GM12875 (cell line): ENCODE measurements at regions not wholly inside any gene's neighbourhood (a gene's known extent, or its start where the extent isn't known, plus 50 kb on each side); places are given as distances from the start of the nearest gene placed in this dataset.

Experiments
- H3K4me3 ChIP-seq: one replicate; pipeline ENCODE4 v1.5.1; 2011; ENCODE audit warnings: low read depth, low read length, control low read depth
- CTCF ChIP-seq: IDR thresholded peaks from 2 replicates; pipeline ENCODE4 v1.5.1; 2011; ENCODE audit warnings: low read depth, mild to moderate bottlenecking, control low read depth, inconsistent platforms, low read length, moderate library complexity, borderline replicate concordance; ENCODE audit not compliant: insufficient read depth

GRCh38 chr9:18365651-18366050 lies 108.3 kb upstream of the ADAMTSL1 start:
- TF ChIP-seq CTCF, result no peak
- H3K4me3 ChIP-seq, result no peak overlapping the region

- no peak overlapping the region for H3K4me3 ChIP-seq
- TF ChIP-seq CTCF, result no peak
Measured at GRCh38 chr9:18366184-18366583, 107.8 kb upstream of the ADAMTSL1 start.

- TF ChIP-seq CTCF, result no peak
- H3K4me3 ChIP-seq, result no peak overlapping the region
Measured at GRCh38 chr9:18368206-18368605, 105.7 kb upstream of the ADAMTSL1 start.

- no peak overlapping the region for H3K4me3 ChIP-seq
- TF ChIP-seq CTCF, result no peak
Measured at GRCh38 chr9:18371141-18371540, 102.8 kb upstream of the ADAMTSL1 start.

DNA sequence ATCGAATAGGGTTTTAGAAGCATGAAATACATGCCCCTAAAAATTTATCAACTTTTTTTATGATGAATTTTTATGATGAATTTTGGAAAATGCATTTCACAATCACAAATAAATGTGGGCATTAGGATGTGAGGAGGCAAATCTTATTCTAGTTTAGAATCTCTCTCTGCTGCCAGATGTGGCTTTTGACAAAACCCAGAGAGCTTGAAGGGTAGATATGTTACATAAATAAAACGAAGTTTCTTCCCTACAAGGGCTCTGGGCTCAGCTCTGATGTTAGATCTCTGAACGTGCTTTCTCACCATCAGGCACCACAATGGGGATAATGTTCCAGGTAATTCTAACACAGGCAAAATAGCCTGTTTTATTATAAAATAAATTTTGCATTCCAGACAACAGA lies 102.3 kb upstream of the ADAMTSL1 start:
- no peak for TF ChIP-seq CTCF

GRCh38 chr9:18379073-18379811 lies 94.7 kb upstream of the ADAMTSL1 start:
- no peak for TF ChIP-seq CTCF

More for the DNA sequence above, 102.3 kb upstream of the ADAMTSL1 start:
- H3K4me3 ChIP-seq, result no peak overlapping the region

GRCh38 chr9:18382243-18382642 lies 91.7 kb upstream of the ADAMTSL1 start:
- no peak overlapping the region for H3K4me3 ChIP-seq
- TF ChIP-seq CTCF, result no peak

More at GRCh38 chr9:18379073-18379811, 94.7 kb upstream of the ADAMTSL1 start:
- no peak overlapping the region for H3K4me3 ChIP-seq
